Neural crest cell (in vitro differentiated cells): ENCODE measurements at regions not wholly inside any gene's neighbourhood (a gene's known extent, or its start where the extent isn't known, plus 50 kb on each side); places are given as distances from the start of the nearest gene placed in this dataset.
"Not testable (repeated sequence)": the region's sequence is repeated elsewhere in the genome, so short reads cannot be mapped to it uniquely, and the experiment has no call there.

Experiments used
- DNase-seq: peaks from one replicate; pipeline ENCODE4 v3.0.0; 2021; ENCODE audit warnings: low read depth, mixed read lengths, low spot score
- H3K27ac Mint-ChIP-seq: one replicate; pipeline ENCODE4 v1.8.0; 2021; ENCODE audit warnings: mild to moderate bottlenecking, mixed read lengths; ENCODE audit not compliant: unreplicated experiment
- H3K27me3 Mint-ChIP-seq: 2 replicates; pipeline ENCODE4 v1.8.0; 2021; ENCODE audit warnings: low read depth, mild to moderate bottlenecking, mixed read lengths
- H3K36me3 Mint-ChIP-seq: 2 replicates; pipeline ENCODE4 v1.8.0; 2021; ENCODE audit warnings: low read depth, mild to moderate bottlenecking, mixed read lengths
- H3K4me1 Mint-ChIP-seq: 2 replicates; pipeline ENCODE4 v1.8.0; 2021; ENCODE audit warnings: mixed read lengths
- H3K4me3 Mint-ChIP-seq: one replicate; pipeline ENCODE4 v1.8.0; 2021; ENCODE audit warnings: mild to moderate bottlenecking, mixed read lengths
- H3K9me3 Mint-ChIP-seq: 2 replicates; pipeline ENCODE4 v1.8.0; 2021; ENCODE audit warnings: mixed read lengths
- CTCF ChIP-seq: fragments of 200-600 bp; sonication (generic); conservative IDR thresholded peaks from 2 replicates; pipeline ENCODE4 v1.5.0; 2021; ENCODE audit warnings: antibody characterized with exemption, mild to moderate bottlenecking

GRCh38 chr10:78215645-78216044 lies 182.0 kb downstream of the RPS24 start:
- Mint-ChIP-seq H3K4me3 (no peak overlapping the region), H3K27me3 (no peaks in the 10 kb centered on the region), H3K4me1 (peaks cover 54% of the 10 kb centered on the region), H3K36me3 (no peaks in the 10 kb centered on the region), H3K9me3 (no peaks in the 10 kb centered on the region), H3K27ac (no peak overlapping the region)
- no peak for DNase-seq
- no peak for TF ChIP-seq CTCF

GRCh38 chr10:78217336-78217735 lies 183.7 kb downstream of the RPS24 start:
- H3K9me3 Mint-ChIP-seq: no peaks in the 10 kb centered on the region
- no peaks in the 10 kb centered on the region for H3K27me3 Mint-ChIP-seq
- no peak for DNase-seq
- H3K27ac Mint-ChIP-seq: no peak overlapping the region
- H3K36me3 Mint-ChIP-seq: no peaks in the 10 kb centered on the region
- no peak overlapping the region for H3K4me3 Mint-ChIP-seq
- TF ChIP-seq CTCF: no peak
- peaks cover 53% of the 10 kb centered on the region for H3K4me1 Mint-ChIP-seq

GRCh38 chr10:78218798-78219490 lies 185.3 kb downstream of the RPS24 start:
- Mint-ChIP-seq H3K27me3 (no peaks in the 10 kb centered on the region), H3K4me3 (no peak overlapping the region), H3K36me3 (no peaks in the 10 kb centered on the region), H3K9me3 (no peaks in the 10 kb centered on the region), H3K4me1 (peaks cover 49% of the 10 kb centered on the region), H3K27ac (peak overlapping the region; percentile 35)
- no peak for DNase-seq
- TF ChIP-seq CTCF: no peak

GRCh38 chr10:78219568-78219967 lies 185.9 kb downstream of the RPS24 start:
- not testable (repeated sequence) for H3K4me3 Mint-ChIP-seq, H3K27ac Mint-ChIP-seq, H3K9me3 Mint-ChIP-seq, DNase-seq, H3K27me3 Mint-ChIP-seq, H3K36me3 Mint-ChIP-seq
- peaks cover 45% of the 10 kb centered on the region for H3K4me1 Mint-ChIP-seq

GRCh38 chr10:78220781-78221180 lies 187.1 kb downstream of the RPS24 start:
- no peak for TF ChIP-seq CTCF
- Mint-ChIP-seq H3K27me3 (no peaks in the 10 kb centered on the region), H3K27ac (no peak overlapping the region), H3K4me1 (peaks cover 33% of the 10 kb centered on the region), H3K36me3 (no peaks in the 10 kb centered on the region), H3K9me3 (no peaks in the 10 kb centered on the region), H3K4me3 (no peak overlapping the region)
- no peak for DNase-seq

- H3K27me3 Mint-ChIP-seq: no peaks in the 10 kb centered on the region
- TF ChIP-seq CTCF: no peak
Observed at GRCh38 chr10:78222096-78222790, 188.6 kb downstream of the RPS24 start.

More at GRCh38 chr10:78222096-78222790, 188.6 kb downstream of the RPS24 start:
- Mint-ChIP-seq H3K27ac (no peak overlapping the region), H3K4me1 (peaks cover 24% of the 10 kb centered on the region), H3K9me3 (no peaks in the 10 kb centered on the region), H3K4me3 (no peak overlapping the region), H3K36me3 (no peaks in the 10 kb centered on the region)
- no peak for DNase-seq
